NOMO-1 (cell line): ENCODE measurements at regions not wholly inside any gene's neighbourhood (a gene's known extent, or its start where the extent isn't known, plus 50 kb on each side); places are given as distances from the start of the nearest gene placed in this dataset.

ENCODE experiments used
- DNase-seq, 2 experiments: peaks; one replicate each; lab custom pipeline; 2025; ENCODE audit not compliant: unreplicated experiment in 2 of 2; lab: John Stamatoyannopoulos, UW

GRCh38 chr11:87972133-87972532, 203.1 kb downstream of the RAB38 start:
- DNase-seq, result no peak

- DNase-seq, result no peak
Observed at GRCh38 chr11:87971354-87971753, 203.9 kb downstream of the RAB38 start.

DNA sequence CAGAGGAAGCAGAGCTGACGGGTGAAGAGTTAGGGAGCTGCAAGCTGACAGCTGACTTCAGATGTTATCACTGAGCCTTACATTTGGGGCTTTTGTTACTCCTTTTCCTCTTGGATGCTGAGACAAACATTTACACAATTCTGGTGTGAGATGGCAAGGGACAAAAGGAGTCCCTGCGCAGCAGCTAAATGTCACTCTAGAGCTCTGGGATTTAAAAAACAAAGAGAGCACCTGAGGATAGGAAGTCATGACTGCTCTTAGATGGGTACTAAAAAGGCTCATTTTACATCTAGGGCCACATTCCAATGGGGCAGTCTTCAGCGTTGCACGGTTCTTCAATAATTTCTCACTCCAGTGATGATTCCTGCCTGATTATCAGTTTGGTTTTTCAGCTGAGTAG, 204.5 kb downstream of the RAB38 start:
- no peak for DNase-seq

GRCh38 chr11:87967459-87967858, 207.8 kb downstream of the RAB38 start:
- DNase-seq, result no peak

DNA sequence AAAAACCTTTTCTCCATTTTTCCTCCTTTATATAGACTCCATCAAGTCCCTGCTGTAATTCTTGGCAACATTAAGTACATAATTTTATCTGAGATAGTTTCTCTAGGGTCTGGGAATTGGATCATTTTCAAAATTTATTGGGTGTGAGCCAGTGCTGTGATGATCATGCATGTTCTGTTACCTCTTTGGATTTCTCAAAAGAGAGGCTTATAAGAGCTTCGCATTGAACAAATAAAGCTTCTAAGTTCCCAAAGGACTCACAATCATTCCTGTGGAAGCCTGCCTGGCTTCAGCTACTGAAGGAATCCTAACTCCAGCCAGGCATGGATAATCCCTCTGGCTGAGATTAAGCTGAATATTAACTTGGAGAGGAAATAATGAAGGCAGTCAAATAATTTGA, 208.5 kb downstream of the RAB38 start:
- DNase-seq, result no peak

- DNase-seq, result no peak
Observed at GRCh38 chr11:87966216-87966615, 209.0 kb downstream of the RAB38 start.

DNA sequence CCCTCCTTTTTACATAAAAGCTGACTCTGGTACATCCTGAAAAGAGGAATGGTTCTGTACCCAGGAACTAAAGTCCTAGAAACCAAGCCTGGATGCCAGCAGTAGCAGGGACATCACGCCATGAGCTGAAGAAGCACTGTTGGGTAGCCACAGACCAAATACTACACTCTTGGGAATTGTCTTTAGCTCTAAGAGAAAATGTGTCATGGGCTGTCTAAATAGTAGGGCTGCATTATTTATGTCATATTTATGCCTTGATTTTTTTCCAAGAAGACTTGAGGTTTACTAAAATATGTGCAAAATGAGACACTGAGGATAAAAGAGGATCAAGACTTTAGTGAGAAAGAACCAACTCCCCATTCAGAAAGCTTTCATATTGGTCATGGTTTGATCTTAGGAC, 213.6 kb downstream of the RAB38 start:
- no peak for DNase-seq

DNA sequence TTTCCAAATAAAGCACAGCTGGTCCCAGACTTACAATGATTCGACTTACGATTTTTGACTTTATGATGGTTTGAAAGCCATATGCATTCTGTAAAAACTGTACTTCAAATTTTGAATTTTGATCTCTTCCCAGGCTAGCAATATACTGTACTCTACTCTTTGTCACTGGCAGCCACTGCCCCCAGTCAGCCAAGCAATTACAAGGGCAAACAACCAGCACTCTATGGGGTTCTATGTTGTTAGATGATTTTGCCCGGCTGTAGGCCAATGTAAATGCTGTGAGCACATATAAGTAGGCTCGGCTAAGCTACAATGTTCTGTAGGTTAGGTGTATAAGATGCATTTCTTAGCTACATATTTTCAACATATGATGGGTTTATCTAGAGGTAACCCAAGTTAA, 217.3 kb downstream of the RAB38 start:
- DNase-seq, result no peak

DNA sequence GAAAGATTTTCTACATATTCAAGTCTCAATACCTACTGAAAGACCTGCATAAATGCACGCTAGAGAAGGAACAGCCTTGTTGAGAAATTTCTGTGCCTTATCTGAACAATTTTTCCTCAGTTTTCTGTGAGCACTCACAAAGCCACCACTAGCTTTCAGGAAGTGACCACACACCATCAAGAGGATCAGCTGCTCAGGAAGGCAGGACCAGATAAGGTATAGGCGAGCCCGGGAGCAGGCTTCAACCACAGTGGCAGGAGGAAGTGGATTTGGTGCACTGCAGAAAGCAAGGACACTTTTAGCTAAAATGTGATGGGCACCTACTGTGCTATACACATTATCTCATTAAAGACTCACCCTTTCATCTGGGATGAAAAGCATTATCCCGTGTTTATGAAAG, 220.8 kb downstream of the RAB38 start:
- DNase-seq, result no peak

GRCh38 chr11:87942786-87943185, 232.5 kb downstream of the RAB38 start:
- DNase-seq, result no peak

DNA sequence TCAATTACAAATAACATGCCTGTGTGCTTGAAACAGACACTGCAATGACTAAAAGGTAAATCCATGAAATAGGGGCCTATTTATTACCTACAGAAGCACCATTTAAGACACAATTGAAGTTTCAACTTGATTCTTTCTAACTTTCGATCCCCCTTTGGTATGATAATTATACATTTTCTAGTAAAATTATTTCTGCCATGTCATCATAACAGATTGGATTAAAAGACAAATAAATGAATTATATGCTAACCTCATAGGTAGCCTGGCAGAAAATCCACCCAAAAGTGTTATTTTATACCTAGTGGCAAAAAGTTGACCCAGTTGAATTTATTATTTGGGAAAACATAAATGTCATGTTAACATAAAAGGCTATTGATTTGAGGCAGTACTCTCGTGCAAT, 241.1 kb downstream of the RAB38 start:
- DNase-seq, result no peak

- no peak for DNase-seq
Observed at GRCh38 chr11:87926250-87926970, 248.8 kb downstream of the RAB38 start.

DNA sequence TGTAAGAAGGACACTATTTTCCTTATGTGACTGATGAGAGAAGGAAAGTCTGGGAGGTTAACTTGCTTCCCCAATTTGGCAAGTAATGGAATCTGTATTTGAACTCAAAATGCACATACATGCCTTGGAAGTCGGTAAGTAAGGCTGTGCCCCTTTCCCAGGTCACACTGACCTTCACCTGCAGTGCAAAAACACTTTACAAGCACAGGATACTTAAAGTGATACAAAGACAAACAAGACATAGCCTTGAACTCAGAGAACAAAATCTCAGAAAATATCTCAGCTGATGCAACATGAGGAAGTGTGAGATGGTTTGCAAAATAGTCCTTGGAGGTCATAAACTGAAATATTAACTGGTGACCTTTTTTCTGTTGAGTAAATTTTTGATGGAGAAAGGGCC, 251.1 kb downstream of the RAB38 start:
- no peak for DNase-seq

GRCh38 chr11:87917111-87917510, 258.1 kb downstream of the RAB38 start:
- DNase-seq, result no peak

DNA sequence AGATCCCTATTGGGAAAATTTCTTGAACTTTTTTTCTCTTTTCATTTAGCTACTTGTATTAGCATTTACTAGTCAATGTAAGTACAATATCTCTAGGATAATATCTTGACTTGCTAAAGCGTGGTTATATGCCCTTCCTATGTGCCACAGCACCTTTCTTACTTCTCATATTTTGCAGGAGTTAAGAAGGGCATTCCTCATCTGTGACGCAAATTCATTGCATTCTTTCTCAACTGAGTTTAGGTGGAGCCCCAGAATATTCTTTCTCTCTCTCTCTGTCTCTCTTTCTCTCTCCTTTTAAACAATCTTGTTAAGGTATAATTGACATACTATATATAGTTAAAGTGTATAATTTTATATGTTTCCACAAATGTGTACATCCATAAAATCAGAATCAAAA, 266.1 kb downstream of the RAB38 start:
- no peak for DNase-seq

DNA sequence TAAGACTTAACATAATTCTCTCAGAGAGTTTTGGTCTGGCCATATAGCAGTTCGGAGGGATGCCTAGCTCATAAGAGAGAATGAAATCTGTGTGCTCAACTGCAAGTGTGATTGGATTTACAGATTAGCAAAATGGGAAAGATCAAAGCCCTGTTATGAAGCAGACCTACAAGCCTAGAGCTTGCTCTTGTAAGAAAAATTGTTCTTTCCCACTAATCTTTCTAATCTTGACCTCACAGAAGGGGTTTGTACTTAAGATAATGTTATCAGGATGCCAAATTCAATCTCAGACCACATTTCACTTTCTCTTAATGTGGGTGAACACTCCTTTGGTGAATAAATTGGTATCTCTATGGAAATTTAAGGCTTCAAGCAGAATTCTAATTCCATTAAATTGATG, 267.2 kb downstream of the RAB38 start:
- DNase-seq, result no peak

DNA sequence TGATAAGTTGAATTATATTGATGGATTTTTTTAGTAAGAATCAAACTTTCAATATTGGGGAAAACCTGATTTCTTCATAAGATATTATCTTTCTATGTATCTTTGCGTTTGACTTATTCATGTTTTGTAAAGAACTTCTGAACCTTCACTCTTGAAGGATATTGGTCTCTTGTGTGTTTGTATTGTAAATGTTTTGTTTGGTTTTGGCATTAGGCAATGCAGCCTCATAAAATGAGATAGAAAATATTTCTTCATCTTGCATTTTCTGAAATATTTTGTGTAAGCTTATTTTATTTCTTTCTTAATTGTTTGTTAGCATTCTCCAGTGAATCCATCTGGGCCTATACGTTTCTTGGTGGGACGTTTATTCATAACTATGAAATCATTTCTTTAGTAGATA, 271.9 kb downstream of the RAB38 start:
- no peak for DNase-seq

DNA sequence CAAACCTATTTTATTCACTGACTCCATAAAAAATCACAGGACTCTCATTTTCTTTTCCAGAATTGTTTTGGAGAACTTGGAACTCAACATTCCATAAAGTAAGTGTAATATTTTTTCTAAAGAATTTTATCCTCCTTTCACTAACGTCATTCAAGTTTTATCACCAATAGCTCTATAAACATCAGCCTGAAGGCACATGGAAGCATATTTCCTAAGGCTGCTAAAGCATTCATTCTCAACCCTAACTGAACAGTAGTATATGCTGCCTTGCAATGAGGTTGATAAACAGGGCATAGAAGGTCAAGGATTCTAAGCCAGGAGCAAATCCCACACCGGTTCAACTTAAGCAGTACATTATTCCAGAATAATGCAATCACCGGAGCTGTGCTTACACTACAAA, 273.9 kb downstream of the RAB38 start:
- no peak for DNase-seq

DNA sequence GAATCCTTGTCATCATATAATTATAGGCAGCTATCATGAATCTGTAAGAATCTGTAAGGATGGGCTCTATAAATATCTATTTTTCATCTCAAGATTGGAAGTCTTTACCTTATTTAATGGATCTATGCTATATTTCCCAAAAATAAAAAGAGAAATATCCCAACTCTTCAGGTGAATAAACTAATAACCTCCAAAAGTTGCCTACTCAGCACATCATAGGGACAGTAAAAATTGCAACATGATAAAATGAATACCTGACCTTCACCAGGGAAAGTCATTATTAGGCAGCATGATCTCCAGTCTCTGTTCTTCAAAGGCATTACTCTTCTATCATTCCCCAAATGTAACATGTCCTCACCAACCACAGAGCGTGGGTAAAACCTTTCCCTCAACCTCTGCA, 277.3 kb downstream of the RAB38 start:
- no peak for DNase-seq

GRCh38 chr11:87897071-87897470, 278.2 kb downstream of the RAB38 start:
- no peak for DNase-seq

DNA sequence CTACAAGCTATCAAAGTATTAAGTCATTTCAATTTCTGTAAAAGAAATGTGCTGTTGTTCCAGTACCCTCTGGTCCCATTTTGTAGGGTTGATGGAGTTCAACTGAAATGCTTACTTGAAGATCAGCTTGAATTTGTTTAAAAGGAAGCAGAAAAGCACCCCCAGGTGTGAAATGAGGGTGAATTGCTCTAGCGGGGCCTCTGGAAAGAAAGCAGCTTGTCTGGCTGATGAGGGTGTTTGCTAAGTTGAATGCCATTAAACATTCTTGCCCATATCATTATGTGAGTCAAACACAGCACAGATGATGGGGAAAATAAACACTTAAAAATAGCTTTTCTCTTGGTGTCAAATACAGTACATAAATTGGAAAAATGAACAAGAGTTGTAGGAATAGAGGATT, 280.3 kb downstream of the RAB38 start:
- no peak for DNase-seq

DNA sequence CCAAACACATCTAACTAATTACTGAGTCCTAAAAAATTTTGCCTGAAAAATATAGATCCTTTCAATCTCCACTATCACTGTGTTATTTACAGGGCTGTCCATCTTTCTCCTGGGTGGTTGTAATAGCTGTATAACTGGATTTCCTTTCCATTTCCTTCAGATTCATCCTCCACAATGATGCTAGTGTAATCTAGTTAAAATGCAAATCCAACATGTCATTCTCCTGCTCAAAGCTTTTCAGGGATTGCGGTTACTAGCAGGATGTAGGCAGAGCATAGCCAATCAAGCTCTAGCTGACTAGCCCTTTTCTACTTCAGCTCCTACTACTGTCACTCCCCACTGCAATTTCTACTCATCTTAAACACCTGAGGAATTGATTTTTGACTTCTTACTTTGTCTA, 283.0 kb downstream of the RAB38 start:
- no peak for DNase-seq

GRCh38 chr11:87889126-87889525, 286.1 kb downstream of the RAB38 start:
- no peak for DNase-seq
